ENCODE measurements at regions not wholly inside any gene's neighbourhood (a gene's known extent, or its start where the extent isn't known, plus 50 kb on each side); places are given as distances from the start of the nearest gene placed in this dataset.

GRCh38 chr5:103617090-103617489 is 54.5 kb upstream of the NUDT12 start:
- no peaks in the 10 kb centered on the region for H3K9me3 Mint-ChIP-seq (ENCODE audit: unreplicated experiment)
- CTCF ChIA-PET = interaction anchor here (1.1 kb wide), 1 partner anchor 29 kb away, joined by 3 read pairs; no protein-coding TSS in a partner anchor

GRCh38 chr5:103612545-103612944 is 50.0 kb upstream of the NUDT12 start:
- POLR2A ChIA-PET = no interaction called here
- Mint-ChIP-seq H3K9me3 (ENCODE audit: unreplicated experiment) (no peaks in the 10 kb centered on the region), H3K27ac (ENCODE audit: low read depth, unreplicated experiment) (no peak overlapping the region), H3K4me3 (ENCODE audit: unreplicated experiment) (no peak overlapping the region), H3K36me3 (ENCODE audit: insufficient read depth, unreplicated experiment) (no peaks in the 10 kb centered on the region), H3K27me3 (ENCODE audit: insufficient read depth, unreplicated experiment) (no peaks in the 10 kb centered on the region), H3K4me1 (ENCODE audit: insufficient read depth, unreplicated experiment) (peaks cover 5% of the 10 kb centered on the region)
- intact Hi-C loops (cut with micrococcal nuclease) = no loop called here
- CTCF ChIA-PET = no interaction called here
- BruUV-seq (replicated peaks) = no TSS peak
- DNase-seq (ENCODE audit: unreplicated experiment) = no peak
- TF ChIP-seq, protein P1, sequence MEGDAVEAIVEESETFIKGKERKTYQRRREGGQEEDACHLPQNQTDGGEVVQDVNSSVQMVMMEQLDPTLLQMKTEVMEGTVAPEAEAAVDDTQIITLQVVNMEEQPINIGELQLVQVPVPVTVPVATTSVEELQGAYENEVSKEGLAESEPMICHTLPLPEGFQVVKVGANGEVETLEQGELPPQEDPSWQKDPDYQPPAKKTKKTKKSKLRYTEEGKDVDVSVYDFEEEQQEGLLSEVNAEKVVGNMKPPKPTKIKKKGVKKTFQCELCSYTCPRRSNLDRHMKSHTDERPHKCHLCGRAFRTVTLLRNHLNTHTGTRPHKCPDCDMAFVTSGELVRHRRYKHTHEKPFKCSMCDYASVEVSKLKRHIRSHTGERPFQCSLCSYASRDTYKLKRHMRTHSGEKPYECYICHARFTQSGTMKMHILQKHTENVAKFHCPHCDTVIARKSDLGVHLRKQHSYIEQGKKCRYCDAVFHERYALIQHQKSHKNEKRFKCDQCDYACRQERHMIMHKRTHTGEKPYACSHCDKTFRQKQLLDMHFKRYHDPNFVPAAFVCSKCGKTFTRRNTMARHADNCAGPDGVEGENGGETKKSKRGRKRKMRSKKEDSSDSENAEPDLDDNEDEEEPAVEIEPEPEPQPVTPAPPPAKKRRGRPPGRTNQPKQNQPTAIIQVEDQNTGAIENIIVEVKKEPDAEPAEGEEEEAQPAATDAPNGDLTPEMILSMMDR (IDR thresholded peaks at IDR 0.05; ENCODE audit: unreplicated experiment) = no peak

More at GRCh38 chr5:103617090-103617489, 54.5 kb upstream of the NUDT12 start:
- Mint-ChIP-seq H3K27me3 (ENCODE audit: insufficient read depth, unreplicated experiment) (no peaks in the 10 kb centered on the region), H3K27ac (ENCODE audit: low read depth, unreplicated experiment) (no peak overlapping the region), H3K4me3 (ENCODE audit: unreplicated experiment) (no peak overlapping the region), H3K4me1 (ENCODE audit: insufficient read depth, unreplicated experiment) (peaks cover 5% of the 10 kb centered on the region), H3K36me3 (ENCODE audit: insufficient read depth, unreplicated experiment) (no peaks in the 10 kb centered on the region)
- TF ChIP-seq, protein P1 (IDR thresholded peaks at IDR 0.05; ENCODE audit: unreplicated experiment) = no peak
- BruUV-seq (replicated peaks) = no TSS peak
- POLR2A ChIA-PET = no interaction called here
- no peak for DNase-seq (ENCODE audit: unreplicated experiment)
- intact Hi-C loops (cut with micrococcal nuclease) = no loop called here

All from MCF 10A (cell line).